ENCODE measurements at regions not wholly inside any gene's neighbourhood (a gene's known extent, or its start where the extent isn't known, plus 50 kb on each side); places are given as distances from the start of the nearest gene placed in this dataset.

DNA sequence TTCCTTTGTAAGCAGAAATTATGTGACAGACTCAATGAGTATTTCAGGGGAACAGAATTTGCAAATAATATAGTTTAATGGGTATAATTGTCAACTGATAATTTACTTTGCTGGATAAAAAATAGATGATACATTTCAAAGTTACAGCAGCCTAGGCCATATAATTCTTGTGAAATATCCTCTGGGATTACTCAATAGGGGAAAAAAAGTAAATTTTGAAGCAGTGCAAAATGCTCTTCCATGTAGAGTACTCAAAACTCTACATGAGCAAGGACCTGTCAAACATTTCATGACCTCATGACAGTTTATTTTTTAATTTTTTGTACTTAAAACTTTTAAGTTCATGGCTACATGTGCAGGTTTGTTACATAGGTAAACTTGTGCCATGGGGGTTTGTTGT lies 163.3 kb downstream of the DACT1 start:
- H3F3A ChIP-seq (ENCODE audit: insufficient read depth, low read length, poor library complexity, severe bottlenecking) = no peaks in the 10 kb centered on the region
- H3K79me2 ChIP-seq (replicated peaks; ENCODE audit: insufficient read depth, low read length) = no peaks in the 10 kb centered on the region
- no peaks in the 10 kb centered on the region for H3K27me3 ChIP-seq (ENCODE audit: insufficient read depth, low read depth, low read length)
- no peaks in the 10 kb centered on the region for H3K36me3 ChIP-seq (ENCODE audit: insufficient read depth, low read length)
- H3K9me3 ChIP-seq (ENCODE audit: low read length) = no peaks in the 10 kb centered on the region
- H3K9ac ChIP-seq (ENCODE audit: low read length) = no peak overlapping the region
- H3K4me2 ChIP-seq (ENCODE audit: low read length) = no peak overlapping the region
- no peak overlapping the region for H3K4me3 ChIP-seq (ENCODE audit: low read length)
- no peak overlapping the region for H2AFZ ChIP-seq (ENCODE audit: low read depth, low read length)
- no peaks in the 10 kb centered on the region for H4K20me1 ChIP-seq (ENCODE audit: insufficient read depth)
- TF ChIP-seq MXI1 (conservative IDR thresholded peaks at IDR 0.05; ENCODE audit: poor library complexity, severe bottlenecking) (no peak), TAF1 (IDR thresholded peaks at IDR 0.05; ENCODE audit: low read depth) (no peak), EZH2 (IDR thresholded peaks at IDR 0.05; ENCODE audit: borderline replicate concordance, insufficient read depth, low read length, poor library complexity, severe bottlenecking) (no peak), RAD21 (conservative IDR thresholded peaks at IDR 0.05) (no peak), POLR2AphosphoS5 (IDR thresholded peaks at IDR 0.05) (no peak), SMC3 (conservative IDR thresholded peaks at IDR 0.05; ENCODE audit: poor library complexity) (no peak), EP300 (conservative IDR thresholded peaks at IDR 0.05; ENCODE audit: poor library complexity, severe bottlenecking) (no peak)
- TF ChIP-seq, protein P1, sequence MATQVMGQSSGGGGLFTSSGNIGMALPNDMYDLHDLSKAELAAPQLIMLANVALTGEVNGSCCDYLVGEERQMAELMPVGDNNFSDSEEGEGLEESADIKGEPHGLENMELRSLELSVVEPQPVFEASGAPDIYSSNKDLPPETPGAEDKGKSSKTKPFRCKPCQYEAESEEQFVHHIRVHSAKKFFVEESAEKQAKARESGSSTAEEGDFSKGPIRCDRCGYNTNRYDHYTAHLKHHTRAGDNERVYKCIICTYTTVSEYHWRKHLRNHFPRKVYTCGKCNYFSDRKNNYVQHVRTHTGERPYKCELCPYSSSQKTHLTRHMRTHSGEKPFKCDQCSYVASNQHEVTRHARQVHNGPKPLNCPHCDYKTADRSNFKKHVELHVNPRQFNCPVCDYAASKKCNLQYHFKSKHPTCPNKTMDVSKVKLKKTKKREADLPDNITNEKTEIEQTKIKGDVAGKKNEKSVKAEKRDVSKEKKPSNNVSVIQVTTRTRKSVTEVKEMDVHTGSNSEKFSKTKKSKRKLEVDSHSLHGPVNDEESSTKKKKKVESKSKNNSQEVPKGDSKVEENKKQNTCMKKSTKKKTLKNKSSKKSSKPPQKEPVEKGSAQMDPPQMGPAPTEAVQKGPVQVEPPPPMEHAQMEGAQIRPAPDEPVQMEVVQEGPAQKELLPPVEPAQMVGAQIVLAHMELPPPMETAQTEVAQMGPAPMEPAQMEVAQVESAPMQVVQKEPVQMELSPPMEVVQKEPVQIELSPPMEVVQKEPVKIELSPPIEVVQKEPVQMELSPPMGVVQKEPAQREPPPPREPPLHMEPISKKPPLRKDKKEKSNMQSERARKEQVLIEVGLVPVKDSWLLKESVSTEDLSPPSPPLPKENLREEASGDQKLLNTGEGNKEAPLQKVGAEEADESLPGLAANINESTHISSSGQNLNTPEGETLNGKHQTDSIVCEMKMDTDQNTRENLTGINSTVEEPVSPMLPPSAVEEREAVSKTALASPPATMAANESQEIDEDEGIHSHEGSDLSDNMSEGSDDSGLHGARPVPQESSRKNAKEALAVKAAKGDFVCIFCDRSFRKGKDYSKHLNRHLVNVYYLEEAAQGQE (IDR thresholded peaks at IDR 0.05; ENCODE audit: borderline replicate concordance) = no peak
- TF ChIP-seq, protein P2, sequence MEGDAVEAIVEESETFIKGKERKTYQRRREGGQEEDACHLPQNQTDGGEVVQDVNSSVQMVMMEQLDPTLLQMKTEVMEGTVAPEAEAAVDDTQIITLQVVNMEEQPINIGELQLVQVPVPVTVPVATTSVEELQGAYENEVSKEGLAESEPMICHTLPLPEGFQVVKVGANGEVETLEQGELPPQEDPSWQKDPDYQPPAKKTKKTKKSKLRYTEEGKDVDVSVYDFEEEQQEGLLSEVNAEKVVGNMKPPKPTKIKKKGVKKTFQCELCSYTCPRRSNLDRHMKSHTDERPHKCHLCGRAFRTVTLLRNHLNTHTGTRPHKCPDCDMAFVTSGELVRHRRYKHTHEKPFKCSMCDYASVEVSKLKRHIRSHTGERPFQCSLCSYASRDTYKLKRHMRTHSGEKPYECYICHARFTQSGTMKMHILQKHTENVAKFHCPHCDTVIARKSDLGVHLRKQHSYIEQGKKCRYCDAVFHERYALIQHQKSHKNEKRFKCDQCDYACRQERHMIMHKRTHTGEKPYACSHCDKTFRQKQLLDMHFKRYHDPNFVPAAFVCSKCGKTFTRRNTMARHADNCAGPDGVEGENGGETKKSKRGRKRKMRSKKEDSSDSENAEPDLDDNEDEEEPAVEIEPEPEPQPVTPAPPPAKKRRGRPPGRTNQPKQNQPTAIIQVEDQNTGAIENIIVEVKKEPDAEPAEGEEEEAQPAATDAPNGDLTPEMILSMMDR (IDR thresholded peaks at IDR 0.05; ENCODE audit: poor library complexity, severe bottlenecking) = no peak
- H3K27ac ChIP-seq (ENCODE audit: low read length) = no peak overlapping the region
- H3K9me2 ChIP-seq (ENCODE audit: insufficient read depth, low read length) = no peaks in the 10 kb centered on the region

DNA sequence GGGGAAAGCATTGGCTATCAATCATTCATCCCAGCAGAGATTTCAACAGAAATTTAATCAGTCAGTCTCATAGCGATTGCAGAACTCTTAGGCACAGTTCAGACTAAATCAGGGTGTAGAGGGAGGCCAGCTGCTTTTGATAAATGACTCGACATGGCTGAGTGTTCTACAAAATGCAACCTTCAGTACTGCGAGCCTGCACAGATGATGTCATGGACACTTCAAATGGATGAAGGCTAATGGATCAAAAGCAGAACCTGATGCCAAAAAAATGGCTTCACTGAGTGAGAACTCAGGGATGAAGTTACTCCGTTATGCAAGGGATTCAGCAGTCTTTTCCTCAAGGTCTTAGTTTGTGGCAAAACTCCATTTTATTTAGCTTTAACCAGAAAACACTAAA lies 167.3 kb downstream of the DACT1 start:
- H3K79me2 ChIP-seq (replicated peaks; ENCODE audit: insufficient read depth, low read length) = no peaks in the 10 kb centered on the region
- H4K20me1 ChIP-seq (ENCODE audit: insufficient read depth) = no peaks in the 10 kb centered on the region
- H3K4me3 ChIP-seq (ENCODE audit: low read length) = no peak overlapping the region
- H3K27ac ChIP-seq (ENCODE audit: low read length) = no peak overlapping the region
- no peaks in the 10 kb centered on the region for H3K36me3 ChIP-seq (ENCODE audit: insufficient read depth, low read length)
- no peaks in the 10 kb centered on the region for H3K9me3 ChIP-seq (ENCODE audit: low read length)
- H2AFZ ChIP-seq (ENCODE audit: low read depth, low read length) = no peak overlapping the region
- no peaks in the 10 kb centered on the region for H3K27me3 ChIP-seq (ENCODE audit: insufficient read depth, low read depth, low read length)
- H3K9ac ChIP-seq (ENCODE audit: low read length) = no peak overlapping the region
- H3K9me2 ChIP-seq (ENCODE audit: insufficient read depth, low read length) = no peaks in the 10 kb centered on the region
- no peak overlapping the region for H3K4me2 ChIP-seq (ENCODE audit: low read length)
- TF ChIP-seq EZH2 (IDR thresholded peaks at IDR 0.05; ENCODE audit: borderline replicate concordance, insufficient read depth, low read length, poor library complexity, severe bottlenecking) (no peak), EP300 (conservative IDR thresholded peaks at IDR 0.05; ENCODE audit: poor library complexity, severe bottlenecking) (no peak)
- TF ChIP-seq, protein P1 (IDR thresholded peaks at IDR 0.05; ENCODE audit: borderline replicate concordance) = no peak
- TF ChIP-seq, protein P2 (IDR thresholded peaks at IDR 0.05; ENCODE audit: poor library complexity, severe bottlenecking) = no peak
- H3F3A ChIP-seq (ENCODE audit: insufficient read depth, low read length, poor library complexity, severe bottlenecking) = no peaks in the 10 kb centered on the region
